ENCODE measurements at regions not wholly inside any gene's neighbourhood (a gene's known extent, or its start where the extent isn't known, plus 50 kb on each side); places are given as distances from the start of the nearest gene placed in this dataset.

GRCh38 chr2:5921081-5921642 lies 229.0 kb downstream of the SOX11 start:
- DNase-seq: no peak

DNA sequence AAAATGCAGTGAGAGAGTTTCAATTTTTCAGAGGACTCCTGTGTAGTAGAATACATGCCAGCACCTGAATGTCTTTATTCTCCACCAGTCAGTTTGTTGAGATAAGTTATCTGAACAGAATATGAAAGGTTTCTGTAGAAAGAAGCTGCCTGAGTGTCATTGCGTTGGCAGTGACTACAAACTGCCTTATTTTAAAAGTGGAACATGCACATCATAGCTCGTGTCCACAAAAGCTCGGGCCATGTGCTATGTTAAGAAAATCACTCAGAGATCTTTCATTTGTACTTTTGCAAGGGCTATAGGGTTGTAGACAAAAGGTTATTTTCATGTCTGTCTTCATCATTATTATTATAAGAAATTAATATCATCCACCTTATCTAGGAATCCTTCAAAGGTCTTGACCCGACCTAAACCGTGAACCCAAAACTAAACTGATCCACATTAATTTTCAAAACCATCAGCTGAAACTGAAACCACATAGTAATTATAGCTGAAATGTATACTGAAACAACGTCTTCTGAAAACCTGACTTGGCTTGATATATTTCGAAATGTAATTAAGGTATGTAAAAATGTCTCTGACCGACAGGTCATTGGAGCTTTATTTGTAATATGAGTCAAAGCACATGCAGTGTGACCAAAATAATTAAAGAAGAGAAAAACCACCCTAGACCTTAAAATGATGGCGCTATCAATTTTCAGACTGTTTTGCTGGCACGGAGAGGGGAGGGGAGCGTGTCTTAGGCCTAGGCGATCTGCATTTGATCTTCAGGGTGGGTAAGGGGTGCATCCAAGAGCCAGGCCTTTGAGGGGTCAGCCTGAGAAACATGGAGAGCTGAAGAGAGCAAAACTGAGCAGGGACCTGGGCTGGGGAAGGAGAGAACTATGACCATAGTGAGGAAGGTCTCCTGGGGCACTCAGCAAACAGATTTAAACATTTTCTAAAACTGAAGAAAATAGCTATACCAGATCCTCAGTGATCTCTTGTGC lies 232.1 kb downstream of the SOX11 start:
- DNase-seq: no peak

DNA sequence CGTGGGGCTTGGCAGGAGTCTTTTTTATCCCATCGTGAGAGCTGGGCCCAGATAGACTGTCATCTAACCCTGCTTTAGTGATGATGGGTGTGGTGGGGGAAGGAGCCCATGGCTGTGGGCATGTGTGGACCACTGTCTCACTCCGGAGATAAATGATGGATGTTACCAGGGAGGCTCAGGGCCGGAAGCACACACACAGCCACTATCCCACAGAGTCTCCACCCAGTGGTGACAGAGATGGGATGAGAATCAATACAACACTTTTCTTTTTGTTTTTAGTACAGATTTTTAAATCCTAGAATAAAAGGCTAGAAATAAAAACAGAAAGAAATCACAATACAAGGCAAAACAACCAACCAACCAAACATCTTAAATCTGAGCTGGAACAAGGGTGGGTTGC lies 233.4 kb downstream of the SOX11 start:
- DNase-seq: no peak

GRCh38 chr2:5926871-5927512 lies 234.8 kb downstream of the SOX11 start:
- no peak for DNase-seq

- DNase-seq: no peak
Measured at GRCh38 chr2:5932556-5933469, 240.6 kb downstream of the SOX11 start.

- no peak for DNase-seq
Measured at GRCh38 chr2:5933669-5934068, 241.5 kb downstream of the SOX11 start.

GRCh38 chr2:5937321-5937720 lies 245.1 kb downstream of the SOX11 start:
- DNase-seq: no peak

- DNase-seq: no peak
Measured at GRCh38 chr2:5937851-5938565, 245.8 kb downstream of the SOX11 start.

- no peak for DNase-seq
Measured at GRCh38 chr2:5938566-5938896, 246.3 kb downstream of the SOX11 start.

GRCh38 chr2:5939553-5939952 lies 247.4 kb downstream of the SOX11 start:
- no peak for DNase-seq

DNA sequence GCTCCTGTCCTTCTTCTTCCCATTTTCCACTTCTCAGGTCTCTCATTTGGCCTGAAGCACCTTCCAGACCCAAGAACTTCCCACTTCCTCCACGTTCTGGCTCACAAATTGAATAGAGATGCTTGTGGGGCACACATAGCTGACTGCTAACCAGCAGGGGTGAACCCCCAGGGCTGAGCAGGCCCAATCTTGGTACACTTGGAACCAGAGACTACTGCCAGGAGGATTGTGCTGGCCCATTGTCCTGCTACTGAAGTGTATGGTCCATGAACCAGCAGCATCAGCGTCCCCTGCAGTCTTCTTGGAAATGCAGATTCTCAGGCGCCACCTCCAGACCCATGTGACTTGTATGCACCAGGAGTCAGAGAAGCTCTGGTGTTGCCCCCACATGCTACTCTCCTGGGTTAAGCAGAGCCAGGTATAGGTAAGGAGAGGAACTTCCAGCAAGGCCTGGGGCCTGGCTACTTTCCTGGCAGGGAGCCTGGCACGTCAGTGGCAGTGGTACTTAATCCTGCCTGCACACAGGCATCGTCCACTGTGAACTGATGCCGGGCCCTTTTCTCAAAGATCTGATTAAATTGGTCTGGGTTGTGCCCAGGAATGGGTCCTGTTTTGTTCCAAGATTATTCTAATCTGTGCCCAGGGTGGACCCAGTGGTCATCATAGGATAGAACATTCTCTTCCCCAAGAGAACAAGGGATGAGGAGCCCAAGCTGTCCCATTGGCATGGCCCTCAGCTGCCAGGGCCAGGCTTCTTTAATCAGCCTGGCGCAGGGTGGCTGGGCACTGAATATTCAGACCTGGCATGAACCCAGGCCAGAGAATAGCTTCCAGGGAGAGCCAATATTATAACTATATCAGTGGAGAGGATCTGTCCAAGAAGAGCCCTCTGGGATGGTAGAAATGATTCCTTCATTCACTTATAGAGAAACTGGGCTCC lies 248.7 kb downstream of the SOX11 start:
- no peak for DNase-seq

DNA sequence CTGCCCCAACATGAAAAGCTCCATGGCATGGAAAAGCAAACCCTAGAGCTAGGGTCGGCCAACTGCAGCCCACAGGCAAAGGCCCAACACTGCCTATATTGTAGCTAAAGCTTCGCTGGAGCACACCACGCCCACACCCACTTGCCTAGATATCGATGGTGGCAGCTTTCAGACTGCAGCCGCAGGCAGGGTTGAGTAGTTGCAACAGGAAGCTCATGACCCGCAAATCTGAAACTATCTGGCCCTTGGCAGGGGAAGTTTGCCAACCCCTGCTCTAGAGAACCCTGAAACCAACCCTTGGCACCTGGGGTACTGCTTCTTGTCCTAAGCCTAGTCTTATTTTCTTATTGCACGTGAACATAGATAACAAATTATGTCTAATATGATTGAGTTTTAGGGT lies 250.0 kb downstream of the SOX11 start:
- no peak for DNase-seq

GRCh38 chr2:5945742-5946141 lies 253.6 kb downstream of the SOX11 start:
- no peak for DNase-seq

GRCh38 chr2:5946225-5947115 lies 254.3 kb downstream of the SOX11 start:
- no peak for DNase-seq

DNA sequence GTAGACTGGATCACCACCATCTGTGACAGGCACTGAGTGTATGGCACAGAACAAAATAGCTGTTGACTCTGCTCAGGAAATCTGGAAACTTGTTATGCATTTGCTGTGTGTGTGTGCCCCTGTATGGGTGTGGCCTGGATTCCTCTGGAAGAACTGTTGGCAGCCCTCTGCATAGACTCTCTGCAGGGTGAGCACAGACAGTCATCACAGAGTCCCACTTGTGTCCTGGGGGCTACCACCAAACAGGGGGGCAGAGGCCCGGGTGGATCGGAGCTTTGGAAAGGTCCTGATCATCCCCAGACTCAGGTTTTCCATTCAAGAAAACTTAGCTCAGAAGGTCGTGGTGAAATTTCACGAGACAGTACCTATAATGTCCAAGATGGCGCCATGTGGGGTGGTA lies 258.6 kb downstream of the SOX11 start:
- no peak for DNase-seq

- DNase-seq: no peak
Measured at GRCh38 chr2:5951471-5951870, 259.3 kb downstream of the SOX11 start.

GRCh38 chr2:5953525-5953924 lies 261.3 kb downstream of the SOX11 start:
- DNase-seq: no peak

GRCh38 chr2:5954509-5954908 lies 262.3 kb downstream of the SOX11 start:
- DNase-seq: no peak

DNA sequence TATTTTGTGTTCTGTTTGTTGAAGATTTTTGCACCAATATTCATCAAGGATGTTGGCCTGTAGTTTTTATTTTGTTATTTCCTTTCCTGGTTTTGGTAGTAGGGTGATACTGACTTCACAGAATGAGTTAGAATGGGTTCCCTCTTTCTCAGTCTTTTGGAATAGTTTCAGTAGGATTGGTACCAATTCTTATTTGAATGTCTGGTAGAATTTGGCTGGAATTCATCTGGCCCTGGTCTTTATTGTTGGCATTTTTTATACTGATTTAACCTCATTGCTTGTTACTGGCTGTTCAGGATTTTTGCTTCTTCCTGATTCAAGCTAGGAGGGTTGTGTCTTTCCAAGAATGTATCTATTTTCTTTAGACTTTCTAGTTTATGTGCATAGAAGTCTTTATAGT lies 263.7 kb downstream of the SOX11 start:
- DNase-seq: no peak

Measured in NCI-H187 treated with DMSO at 0.1 percent for 48 hours (cell line).